Epithelial cell of prostate (primary cell): ENCODE measurements at regions not wholly inside any gene's neighbourhood (a gene's known extent, or its start where the extent isn't known, plus 50 kb on each side); places are given as distances from the start of the nearest gene placed in this dataset.
"Not testable (repeated sequence)": the region's sequence is repeated elsewhere in the genome, so short reads cannot be mapped to it uniquely, and the experiment has no call there.

Source experiments
- DNase-seq: peaks from one replicate; pipeline ENCODE4 v3.0.0-alpha.2; 2011; ENCODE audit warnings: low read depth, low spot score
- H3K27ac ChIP-seq: fragments of 450-650 bp; 2 replicates; pipeline ENCODE4 v1.5.1; 2017; ENCODE audit warnings: mild to moderate bottlenecking

- H3K27ac ChIP-seq: no peak overlapping the region
- DNase-seq: no peak
These were observed 423.5 kb upstream of the ADAMTS5 start for GRCh38 chr21:27390384-27390783.

GRCh38 chr21:27388825-27389224 is 421.9 kb upstream of the ADAMTS5 start:
- H3K27ac ChIP-seq: no peak overlapping the region
- peak; percentile 41 for DNase-seq

- DNase-seq: no peak
- no peak overlapping the region for H3K27ac ChIP-seq
These were observed 415.5 kb upstream of the ADAMTS5 start for GRCh38 chr21:27382404-27382803.

- no peak for DNase-seq
These were observed 413.4 kb upstream of the ADAMTS5 start for GRCh38 chr21:27380303-27380702.

GRCh38 chr21:27379354-27379753 is 412.5 kb upstream of the ADAMTS5 start:
- no peak for DNase-seq
- H3K27ac ChIP-seq: no peak overlapping the region

More at GRCh38 chr21:27380303-27380702, 413.4 kb upstream of the ADAMTS5 start:
- H3K27ac ChIP-seq: no peak overlapping the region

GRCh38 chr21:27372381-27372780 is 405.5 kb upstream of the ADAMTS5 start:
- DNase-seq: no peak
- H3K27ac ChIP-seq: no peak overlapping the region

- no peak for DNase-seq
- no peak overlapping the region for H3K27ac ChIP-seq
These were observed 405.1 kb upstream of the ADAMTS5 start for GRCh38 chr21:27371975-27372331.

GRCh38 chr21:27371115-27371974 is 404.5 kb upstream of the ADAMTS5 start:
- no peak for DNase-seq
- H3K27ac ChIP-seq: no peak overlapping the region

- DNase-seq: no peak
- H3K27ac ChIP-seq: no peak overlapping the region
These were observed 403.2 kb upstream of the ADAMTS5 start for GRCh38 chr21:27369978-27370571.

- no peak for DNase-seq
- H3K27ac ChIP-seq: no peak overlapping the region
These were observed 402.3 kb upstream of the ADAMTS5 start for GRCh38 chr21:27369234-27369633.

GRCh38 chr21:27366646-27367235 is 399.9 kb upstream of the ADAMTS5 start:
- H3K27ac ChIP-seq: no peak overlapping the region
- no peak for DNase-seq

GRCh38 chr21:27366036-27366435 is 399.1 kb upstream of the ADAMTS5 start:
- H3K27ac ChIP-seq: no peak overlapping the region
- no peak for DNase-seq

GRCh38 chr21:27365394-27365793 is 398.5 kb upstream of the ADAMTS5 start:
- peak overlapping the region; percentile 53 for H3K27ac ChIP-seq
- peak; percentile 3 for DNase-seq

- no peak overlapping the region for H3K27ac ChIP-seq
- DNase-seq: no peak
These were observed 397.0 kb upstream of the ADAMTS5 start for GRCh38 chr21:27363719-27364477.

GRCh38 chr21:27362249-27362648 is 395.4 kb upstream of the ADAMTS5 start:
- no peak for DNase-seq
- no peak overlapping the region for H3K27ac ChIP-seq

GRCh38 chr21:27359141-27359540 is 392.3 kb upstream of the ADAMTS5 start:
- no peak overlapping the region for H3K27ac ChIP-seq
- no peak for DNase-seq

- no peak for DNase-seq
- H3K27ac ChIP-seq: no peak overlapping the region
These were observed 386.0 kb upstream of the ADAMTS5 start for GRCh38 chr21:27352885-27353284.

- peak overlapping the region; percentile 22 for H3K27ac ChIP-seq
- no peak for DNase-seq
These were observed 379.2 kb upstream of the ADAMTS5 start for GRCh38 chr21:27346041-27346448.

GRCh38 chr21:27339902-27340301 is 373.0 kb upstream of the ADAMTS5 start:
- DNase-seq: no peak
- no peak overlapping the region for H3K27ac ChIP-seq

- DNase-seq, H3K27ac ChIP-seq: not testable (repeated sequence)
These were observed 371.1 kb upstream of the ADAMTS5 start for GRCh38 chr21:27338007-27338406.

GRCh38 chr21:27333096-27333495 is 366.2 kb upstream of the ADAMTS5 start:
- DNase-seq: no peak
- no peak overlapping the region for H3K27ac ChIP-seq
